ENCODE measurements at regions not wholly inside any gene's neighbourhood (a gene's known extent, or its start where the extent isn't known, plus 50 kb on each side); places are given as distances from the start of the nearest gene placed in this dataset.
"Not testable (repeated sequence)": the region's sequence is repeated elsewhere in the genome, so short reads cannot be mapped to it uniquely, and the experiment has no call there.

DNA sequence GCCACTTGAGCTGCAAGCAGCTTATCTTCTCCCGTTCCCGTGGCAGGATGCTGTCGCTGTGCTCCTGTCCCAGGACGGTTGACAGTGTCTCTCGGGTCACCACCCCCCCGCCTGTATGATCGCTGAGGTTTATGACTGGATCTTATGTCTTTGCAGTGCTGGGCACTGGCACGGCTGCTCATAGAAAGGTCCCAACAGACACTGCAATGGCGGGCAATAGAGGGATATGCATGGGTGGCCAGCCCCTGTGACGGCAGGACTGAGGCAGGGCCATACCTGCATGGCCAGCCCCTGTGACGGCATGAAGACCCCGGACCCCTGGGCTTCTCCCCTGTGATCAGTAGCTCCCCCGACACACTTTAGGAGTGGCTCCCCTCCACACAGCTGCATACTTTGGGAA is 307.2 kb downstream of the TEX29 start:
- peaks cover 27% of the 10 kb centered on the region for H3K27me3 ChIP-seq (ENCODE audit: low read depth)
- TF ChIP-seq, protein P1, sequence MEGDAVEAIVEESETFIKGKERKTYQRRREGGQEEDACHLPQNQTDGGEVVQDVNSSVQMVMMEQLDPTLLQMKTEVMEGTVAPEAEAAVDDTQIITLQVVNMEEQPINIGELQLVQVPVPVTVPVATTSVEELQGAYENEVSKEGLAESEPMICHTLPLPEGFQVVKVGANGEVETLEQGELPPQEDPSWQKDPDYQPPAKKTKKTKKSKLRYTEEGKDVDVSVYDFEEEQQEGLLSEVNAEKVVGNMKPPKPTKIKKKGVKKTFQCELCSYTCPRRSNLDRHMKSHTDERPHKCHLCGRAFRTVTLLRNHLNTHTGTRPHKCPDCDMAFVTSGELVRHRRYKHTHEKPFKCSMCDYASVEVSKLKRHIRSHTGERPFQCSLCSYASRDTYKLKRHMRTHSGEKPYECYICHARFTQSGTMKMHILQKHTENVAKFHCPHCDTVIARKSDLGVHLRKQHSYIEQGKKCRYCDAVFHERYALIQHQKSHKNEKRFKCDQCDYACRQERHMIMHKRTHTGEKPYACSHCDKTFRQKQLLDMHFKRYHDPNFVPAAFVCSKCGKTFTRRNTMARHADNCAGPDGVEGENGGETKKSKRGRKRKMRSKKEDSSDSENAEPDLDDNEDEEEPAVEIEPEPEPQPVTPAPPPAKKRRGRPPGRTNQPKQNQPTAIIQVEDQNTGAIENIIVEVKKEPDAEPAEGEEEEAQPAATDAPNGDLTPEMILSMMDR (IDR thresholded peaks at IDR 0.05; ENCODE audit: borderline replicate concordance): no peak
- DNase-seq: no peak
- H3K4me3 ChIP-seq: no peak overlapping the region
- intact Hi-C loops (cut with micrococcal nuclease): no loop called here
- no peaks in the 10 kb centered on the region for H3K9me3 ChIP-seq (replicated peaks)
- H3K4me1 ChIP-seq: peaks cover 9% of the 10 kb centered on the region
- H3K27ac ChIP-seq (replicated peaks): no peak overlapping the region
- H3K36me3 ChIP-seq: no peaks in the 10 kb centered on the region

DNA sequence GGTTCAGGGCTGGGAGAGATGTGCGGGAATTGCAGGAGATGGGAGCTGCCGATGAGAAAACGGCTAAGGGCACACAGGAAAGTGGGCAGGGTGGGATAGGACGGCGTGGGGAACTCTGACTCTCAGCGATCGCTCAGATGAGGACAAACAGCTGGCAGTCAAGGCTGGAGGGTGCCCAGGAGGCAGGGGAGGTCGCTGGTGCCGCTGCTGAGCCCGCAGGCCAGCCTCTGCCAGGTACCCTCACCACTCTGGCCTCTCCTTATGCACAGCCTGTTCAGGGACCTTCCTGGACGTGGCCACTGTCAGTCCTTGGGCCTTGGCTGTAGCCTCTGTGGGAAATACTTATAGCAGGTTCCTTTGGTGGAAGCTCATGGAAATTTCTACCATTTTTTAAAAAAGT is 308.6 kb downstream of the TEX29 start:
- H3K4me3 ChIP-seq: no peak overlapping the region
- no peak for DNase-seq
- no peaks in the 10 kb centered on the region for H3K36me3 ChIP-seq
- peaks cover 9% of the 10 kb centered on the region for H3K4me1 ChIP-seq
- TF ChIP-seq, protein P1 (IDR thresholded peaks at IDR 0.05; ENCODE audit: borderline replicate concordance): no peak
- H3K9me3 ChIP-seq (replicated peaks): no peaks in the 10 kb centered on the region
- H3K27ac ChIP-seq (replicated peaks): no peak overlapping the region
- peaks cover 31% of the 10 kb centered on the region for H3K27me3 ChIP-seq (ENCODE audit: low read depth)
- intact Hi-C loops (cut with micrococcal nuclease): no loop called here

DNA sequence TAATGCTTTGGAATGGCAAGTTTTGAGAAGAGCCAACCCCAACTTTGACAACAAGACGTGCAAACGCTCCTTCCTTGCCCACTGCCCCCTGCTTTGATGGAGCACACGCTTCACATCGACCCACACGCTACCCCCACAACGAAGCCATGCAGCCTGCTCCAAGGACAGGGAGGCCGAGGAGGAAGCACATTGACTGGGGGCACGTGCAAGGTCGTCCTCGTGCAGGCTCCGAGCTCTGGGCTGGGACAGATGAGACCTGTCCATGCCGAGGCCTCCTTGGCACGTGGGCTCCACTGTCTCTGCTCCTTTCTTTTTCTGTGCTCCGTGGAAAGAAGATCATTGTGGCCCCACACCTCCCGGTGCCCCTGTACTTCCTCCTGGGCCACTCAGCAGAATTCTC is 309.0 kb downstream of the TEX29 start:
- Histone ChIP-seq H3K4me3 (no peak overlapping the region), H3K4me1 (peaks cover 9% of the 10 kb centered on the region), H3K27me3 (ENCODE audit: low read depth) (peaks cover 34% of the 10 kb centered on the region), H3K27ac (replicated peaks) (no peak overlapping the region), H3K9me3 (replicated peaks) (no peaks in the 10 kb centered on the region), H3K36me3 (no peaks in the 10 kb centered on the region)
- TF ChIP-seq, protein P1 (IDR thresholded peaks at IDR 0.05; ENCODE audit: borderline replicate concordance): no peak
- DNase-seq: no peak
- intact Hi-C loops (cut with micrococcal nuclease): no loop called here

DNA sequence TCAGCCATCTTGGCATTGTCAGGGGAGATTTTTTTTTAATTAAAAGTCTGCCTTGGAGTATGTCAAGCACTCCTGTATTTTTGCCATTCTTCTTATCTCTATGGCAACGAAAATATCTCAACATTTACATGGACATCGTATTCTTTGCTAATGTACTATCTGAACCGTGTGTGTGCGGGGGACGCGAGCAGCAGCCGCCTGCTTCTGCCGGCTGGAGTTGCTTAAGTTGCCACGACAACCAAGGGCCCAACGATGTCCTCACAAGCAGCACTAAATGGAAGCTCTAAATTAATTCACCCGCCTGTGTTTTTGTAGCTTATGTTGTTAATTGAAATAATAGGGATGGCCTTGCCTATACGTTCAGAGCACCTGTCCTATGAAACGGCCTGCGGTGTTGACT is 309.5 kb downstream of the TEX29 start:
- no peak for DNase-seq
- Histone ChIP-seq H3K27me3 (ENCODE audit: low read depth) (peaks cover 38% of the 10 kb centered on the region), H3K4me3 (no peak overlapping the region), H3K27ac (replicated peaks) (no peak overlapping the region), H3K36me3 (no peaks in the 10 kb centered on the region), H3K9me3 (replicated peaks) (no peaks in the 10 kb centered on the region), H3K4me1 (peaks cover 9% of the 10 kb centered on the region)
- intact Hi-C loops (cut with micrococcal nuclease): no loop called here
- TF ChIP-seq, protein P1 (IDR thresholded peaks at IDR 0.05; ENCODE audit: borderline replicate concordance): no peak

GRCh38 chr13:111630406-111630805 is 310.0 kb downstream of the TEX29 start:
- Histone ChIP-seq H3K27ac (replicated peaks) (no peak overlapping the region), H3K4me3 (no peak overlapping the region), H3K27me3 (ENCODE audit: low read depth) (peaks cover 43% of the 10 kb centered on the region), H3K9me3 (replicated peaks) (no peaks in the 10 kb centered on the region), H3K36me3 (no peaks in the 10 kb centered on the region), H3K4me1 (peaks cover 9% of the 10 kb centered on the region)
- DNase-seq: no peak
- intact Hi-C loops (cut with micrococcal nuclease): no loop called here
- TF ChIP-seq, protein P1 (IDR thresholded peaks at IDR 0.05; ENCODE audit: borderline replicate concordance): no peak

DNA sequence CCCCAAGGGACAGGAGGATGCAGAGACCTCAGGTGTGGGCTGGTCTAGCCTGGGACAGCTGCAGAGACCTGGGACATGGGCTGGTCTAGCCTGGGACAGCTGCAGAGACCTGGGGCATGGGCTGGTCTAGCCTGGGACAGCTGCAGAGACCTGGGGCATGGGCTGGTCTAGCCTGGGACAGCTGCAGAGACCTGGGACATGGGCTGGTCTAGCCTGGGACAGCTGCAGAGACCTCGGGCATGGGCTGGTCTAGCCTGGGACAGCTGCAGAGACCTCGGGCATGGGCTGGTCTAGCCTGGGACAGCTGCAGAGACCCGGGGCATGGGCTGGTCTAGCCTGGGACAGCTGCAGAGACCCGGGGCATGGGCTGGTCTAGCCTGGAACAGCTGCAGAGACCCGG is 310.8 kb downstream of the TEX29 start:
- H3K36me3 ChIP-seq; H3K9me3 ChIP-seq (replicated peaks); H3K4me3 ChIP-seq; H3K4me1 ChIP-seq; DNase-seq; intact Hi-C loops (cut with micrococcal nuclease); H3K27ac ChIP-seq (replicated peaks): not testable (repeated sequence)
- H3K27me3 ChIP-seq (ENCODE audit: low read depth): peaks cover 52% of the 10 kb centered on the region
